HCT116 (cell line): ENCODE measurements at regions not wholly inside any gene's neighbourhood (a gene's known extent, or its start where the extent isn't known, plus 50 kb on each side); places are given as distances from the start of the nearest gene placed in this dataset.

Source experiments
- EZH2 ChIP-seq: fragments of 200-600 bp; sonication (generic); IDR thresholded peaks from 2 replicates; pipeline ENCODE4 v1.6.1; 2017; ENCODE audit warnings: antibody characterized with exemption, mixed run types
- FOSL1 ChIP-seq: IDR thresholded peaks from 2 replicates; pipeline ENCODE4 v1.6.1; 2012; ENCODE audit warnings: low read depth
- POLR2A ChIP-seq: IDR thresholded peaks from 2 replicates; pipeline ENCODE4 v1.7.0; 2011; ENCODE audit warnings: borderline replicate concordance; ENCODE audit not compliant: insufficient read depth, insufficient read length; ENCODE audit errors: extremely low read depth
- SIN3A ChIP-seq: IDR thresholded peaks from 2 replicates; pipeline ENCODE4 v1.6.1; 2012; ENCODE audit warnings: low read depth
- TF ChIP-seq, protein P1 (sequence below), 3 experiments: fragments of 200-600 bp in 1 of 3; sonication (generic) in 1 of 3; IDR thresholded peaks in 2 of 3; conservative IDR thresholded peaks in 1 of 3; 2 replicates each; pipeline ENCODE4 v1.5.1; 2012 to 2017; ENCODE audit warnings: low read depth in 2 of 3, low read length in 2 of 3, antibody characterized with exemption in 1 of 3, borderline replicate concordance in 1 of 3, control low read depth in 1 of 3, mild to moderate bottlenecking in 1 of 3, mixed read lengths in 1 of 3, mixed run types in 1 of 3, moderate library complexity in 1 of 3; ENCODE audit not compliant: insufficient read depth in 1 of 3
- TF ChIP-seq, protein P2 (sequence below): IDR thresholded peaks from 2 replicates; pipeline ENCODE4 v1.6.1; 2012; ENCODE audit warnings: low read depth

DNA sequence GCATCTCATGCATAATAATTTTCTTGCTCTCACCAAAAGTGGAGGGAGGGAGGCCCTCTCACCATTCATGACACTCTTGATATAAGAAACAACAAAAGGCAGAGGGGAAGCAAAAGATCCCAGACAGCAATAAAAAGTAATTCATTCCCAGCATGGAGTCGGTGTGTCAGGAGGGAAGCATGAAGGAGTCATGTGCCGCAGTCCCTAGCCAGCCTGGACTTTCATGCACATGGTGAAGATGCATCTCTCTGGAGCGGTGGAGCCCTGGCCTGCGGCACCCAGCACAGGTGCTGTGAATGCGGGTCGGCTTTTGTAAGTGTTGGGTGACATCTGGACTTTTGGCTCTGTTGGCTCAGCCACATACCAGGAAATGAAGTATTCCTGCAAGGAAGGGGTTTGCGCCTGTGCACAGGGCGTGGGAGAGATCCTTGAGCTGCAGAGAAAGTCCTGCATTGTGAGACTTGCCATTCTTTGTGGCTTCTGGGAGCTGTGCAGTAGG, 119.4 kb downstream of the COPS8 start:
- TF ChIP-seq, protein P1, sequence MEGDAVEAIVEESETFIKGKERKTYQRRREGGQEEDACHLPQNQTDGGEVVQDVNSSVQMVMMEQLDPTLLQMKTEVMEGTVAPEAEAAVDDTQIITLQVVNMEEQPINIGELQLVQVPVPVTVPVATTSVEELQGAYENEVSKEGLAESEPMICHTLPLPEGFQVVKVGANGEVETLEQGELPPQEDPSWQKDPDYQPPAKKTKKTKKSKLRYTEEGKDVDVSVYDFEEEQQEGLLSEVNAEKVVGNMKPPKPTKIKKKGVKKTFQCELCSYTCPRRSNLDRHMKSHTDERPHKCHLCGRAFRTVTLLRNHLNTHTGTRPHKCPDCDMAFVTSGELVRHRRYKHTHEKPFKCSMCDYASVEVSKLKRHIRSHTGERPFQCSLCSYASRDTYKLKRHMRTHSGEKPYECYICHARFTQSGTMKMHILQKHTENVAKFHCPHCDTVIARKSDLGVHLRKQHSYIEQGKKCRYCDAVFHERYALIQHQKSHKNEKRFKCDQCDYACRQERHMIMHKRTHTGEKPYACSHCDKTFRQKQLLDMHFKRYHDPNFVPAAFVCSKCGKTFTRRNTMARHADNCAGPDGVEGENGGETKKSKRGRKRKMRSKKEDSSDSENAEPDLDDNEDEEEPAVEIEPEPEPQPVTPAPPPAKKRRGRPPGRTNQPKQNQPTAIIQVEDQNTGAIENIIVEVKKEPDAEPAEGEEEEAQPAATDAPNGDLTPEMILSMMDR (IDR thresholded peaks at IDR 0.05 in 2 of 3, conservative IDR thresholded peaks at IDR 0.05 in 1 of 3; ENCODE audit: borderline replicate concordance in 1 of 3, insufficient read depth in 1 of 3, low read depth in 2 of 3, low read length in 2 of 3), result no peak
- TF ChIP-seq SIN3A (no peak), EZH2 (no peak), POLR2A (no peak), FOSL1 (no peak)
- TF ChIP-seq, protein P2, sequence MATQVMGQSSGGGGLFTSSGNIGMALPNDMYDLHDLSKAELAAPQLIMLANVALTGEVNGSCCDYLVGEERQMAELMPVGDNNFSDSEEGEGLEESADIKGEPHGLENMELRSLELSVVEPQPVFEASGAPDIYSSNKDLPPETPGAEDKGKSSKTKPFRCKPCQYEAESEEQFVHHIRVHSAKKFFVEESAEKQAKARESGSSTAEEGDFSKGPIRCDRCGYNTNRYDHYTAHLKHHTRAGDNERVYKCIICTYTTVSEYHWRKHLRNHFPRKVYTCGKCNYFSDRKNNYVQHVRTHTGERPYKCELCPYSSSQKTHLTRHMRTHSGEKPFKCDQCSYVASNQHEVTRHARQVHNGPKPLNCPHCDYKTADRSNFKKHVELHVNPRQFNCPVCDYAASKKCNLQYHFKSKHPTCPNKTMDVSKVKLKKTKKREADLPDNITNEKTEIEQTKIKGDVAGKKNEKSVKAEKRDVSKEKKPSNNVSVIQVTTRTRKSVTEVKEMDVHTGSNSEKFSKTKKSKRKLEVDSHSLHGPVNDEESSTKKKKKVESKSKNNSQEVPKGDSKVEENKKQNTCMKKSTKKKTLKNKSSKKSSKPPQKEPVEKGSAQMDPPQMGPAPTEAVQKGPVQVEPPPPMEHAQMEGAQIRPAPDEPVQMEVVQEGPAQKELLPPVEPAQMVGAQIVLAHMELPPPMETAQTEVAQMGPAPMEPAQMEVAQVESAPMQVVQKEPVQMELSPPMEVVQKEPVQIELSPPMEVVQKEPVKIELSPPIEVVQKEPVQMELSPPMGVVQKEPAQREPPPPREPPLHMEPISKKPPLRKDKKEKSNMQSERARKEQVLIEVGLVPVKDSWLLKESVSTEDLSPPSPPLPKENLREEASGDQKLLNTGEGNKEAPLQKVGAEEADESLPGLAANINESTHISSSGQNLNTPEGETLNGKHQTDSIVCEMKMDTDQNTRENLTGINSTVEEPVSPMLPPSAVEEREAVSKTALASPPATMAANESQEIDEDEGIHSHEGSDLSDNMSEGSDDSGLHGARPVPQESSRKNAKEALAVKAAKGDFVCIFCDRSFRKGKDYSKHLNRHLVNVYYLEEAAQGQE, result no peak
